ENCODE measurements at regions not wholly inside any gene's neighbourhood (a gene's known extent, or its start where the extent isn't known, plus 50 kb on each side); places are given as distances from the start of the nearest gene placed in this dataset.
"Not testable (repeated sequence)": the region's sequence is repeated elsewhere in the genome, so short reads cannot be mapped to it uniquely, and the experiment has no call there.

GRCh38 chr9:102506406-102506805 lies 488.7 kb upstream of the CYLC2 start:
- no peak for DNase-seq (ENCODE audit: low spot score)

- peak; percentile 19 for DNase-seq (ENCODE audit: low spot score)
Measured at GRCh38 chr9:102499468-102499867, 495.7 kb upstream of the CYLC2 start.

- no peak for DNase-seq (ENCODE audit: low spot score)
Measured at GRCh38 chr9:102497709-102498108, 497.4 kb upstream of the CYLC2 start.

GRCh38 chr9:102486976-102487375 lies 508.2 kb upstream of the CYLC2 start:
- not testable (repeated sequence) for DNase-seq (ENCODE audit: low spot score)

- DNase-seq (ENCODE audit: low spot score), result no peak
Measured at GRCh38 chr9:102483651-102484050, 511.5 kb upstream of the CYLC2 start.

- DNase-seq (ENCODE audit: low spot score), result no peak
Measured at GRCh38 chr9:102482776-102483175, 512.4 kb upstream of the CYLC2 start.

GRCh38 chr9:102479191-102479590 lies 515.9 kb upstream of the CYLC2 start:
- peak; percentile 42 for DNase-seq (ENCODE audit: low spot score)

GRCh38 chr9:102474357-102474756 lies 520.8 kb upstream of the CYLC2 start:
- DNase-seq (ENCODE audit: low spot score), result no peak

GRCh38 chr9:102469430-102469829 lies 525.7 kb upstream of the CYLC2 start:
- not testable (repeated sequence) for DNase-seq (ENCODE audit: low spot score)

- DNase-seq (ENCODE audit: low spot score), result no peak
Measured at GRCh38 chr9:102461156-102461819, 533.8 kb upstream of the CYLC2 start.

GRCh38 chr9:102459828-102460227 lies 535.3 kb upstream of the CYLC2 start:
- DNase-seq (ENCODE audit: low spot score), result peak; percentile 8

GRCh38 chr9:102456562-102456961 lies 538.6 kb upstream of the CYLC2 start:
- peak; percentile 5 for DNase-seq (ENCODE audit: low spot score)

- no peak for DNase-seq (ENCODE audit: low spot score)
Measured at GRCh38 chr9:102445906-102446305, 549.2 kb upstream of the CYLC2 start.

GRCh38 chr9:102445181-102445747 lies 549.9 kb upstream of the CYLC2 start:
- DNase-seq (ENCODE audit: low spot score), result no peak

GRCh38 chr9:102439583-102439982 lies 555.5 kb upstream of the CYLC2 start:
- peak; percentile 15 for DNase-seq (ENCODE audit: low spot score)

- DNase-seq (ENCODE audit: low spot score), result not testable (repeated sequence)
Measured at GRCh38 chr9:102436599-102436998, 558.5 kb upstream of the CYLC2 start.

- DNase-seq (ENCODE audit: low spot score), result no peak
Measured at GRCh38 chr9:102435427-102435826, 559.7 kb upstream of the CYLC2 start.

- DNase-seq (ENCODE audit: low spot score), result no peak
Measured at GRCh38 chr9:102434545-102434944, 560.6 kb upstream of the CYLC2 start.

GRCh38 chr9:102428305-102428704 lies 566.8 kb upstream of the CYLC2 start:
- peak; percentile 14 for DNase-seq (ENCODE audit: low spot score)

GRCh38 chr9:102416251-102416650 lies 578.9 kb upstream of the CYLC2 start:
- DNase-seq (ENCODE audit: low spot score), result not testable (repeated sequence)

- no peak for DNase-seq (ENCODE audit: low spot score)
Measured at GRCh38 chr9:102405218-102405867, 589.8 kb upstream of the CYLC2 start.

GRCh38 chr9:102403514-102403913 lies 591.6 kb upstream of the CYLC2 start:
- no peak for DNase-seq (ENCODE audit: low spot score)

GRCh38 chr9:102398205-102398604 lies 596.9 kb upstream of the CYLC2 start:
- no peak for DNase-seq (ENCODE audit: low spot score)
